Loucy (cell line): ENCODE measurements at regions not wholly inside any gene's neighbourhood (a gene's known extent, or its start where the extent isn't known, plus 50 kb on each side); places are given as distances from the start of the nearest gene placed in this dataset.

Source experiments
- CTCF ChIP-seq: fragments of 200-600 bp; sonication (generic); conservative IDR thresholded peaks from 2 replicates; pipeline ENCODE4 v1.5.1; 2014; ENCODE audit warnings: mild to moderate bottlenecking, antibody characterized with exemption, low read length
- EZH2phosphoT487 ChIP-seq: fragments of 200-600 bp; IDR thresholded peaks from 2 replicates; pipeline ENCODE4 v1.6.1; 2018; ENCODE audit warnings: antibody characterized with exemption, mild to moderate bottlenecking, moderate library complexity, borderline replicate concordance

GRCh38 chr10:80760914-80761371 is 223.2 kb downstream of the SH2D4B start:
- TF ChIP-seq CTCF (no peak), EZH2phosphoT487 (no peak)
